Fibroblast of skin of left quadriceps (primary cell): ENCODE measurements at regions not wholly inside any gene's neighbourhood (a gene's known extent, or its start where the extent isn't known, plus 50 kb on each side); places are given as distances from the start of the nearest gene placed in this dataset.
"Not testable (repeated sequence)": the region's sequence is repeated elsewhere in the genome, so short reads cannot be mapped to it uniquely, and the experiment has no call there.

Experiments
- DNase-seq, 2 experiments: peaks; one replicate each; pipeline ENCODE4 v3.0.0-alpha.2; 2013; ENCODE audit warnings: low read depth in 2 of 2

- DNase-seq: no peak
These were observed 713.0 kb upstream of the CADM2 start for GRCh38 chr3:84245789-84246188.

DNA sequence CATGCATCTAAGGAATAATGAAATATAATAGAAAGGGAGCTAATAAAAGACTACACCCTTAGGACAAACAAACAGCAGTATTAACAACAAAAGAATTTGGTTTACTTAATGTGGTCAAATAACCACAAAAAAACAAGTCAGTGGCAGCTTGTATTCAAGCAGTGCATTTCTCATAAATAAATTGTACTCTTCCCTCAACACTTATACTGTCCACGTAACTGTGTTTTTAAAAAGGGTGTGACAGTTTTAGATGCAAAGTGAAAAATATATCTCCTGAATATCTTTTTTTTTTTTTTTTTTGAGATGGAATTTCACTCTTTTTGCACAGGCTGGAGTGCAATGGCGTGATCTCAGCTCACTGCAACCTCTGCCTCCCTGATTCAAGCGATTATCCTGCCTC is 698.2 kb upstream of the CADM2 start:
- no peak for DNase-seq

DNA sequence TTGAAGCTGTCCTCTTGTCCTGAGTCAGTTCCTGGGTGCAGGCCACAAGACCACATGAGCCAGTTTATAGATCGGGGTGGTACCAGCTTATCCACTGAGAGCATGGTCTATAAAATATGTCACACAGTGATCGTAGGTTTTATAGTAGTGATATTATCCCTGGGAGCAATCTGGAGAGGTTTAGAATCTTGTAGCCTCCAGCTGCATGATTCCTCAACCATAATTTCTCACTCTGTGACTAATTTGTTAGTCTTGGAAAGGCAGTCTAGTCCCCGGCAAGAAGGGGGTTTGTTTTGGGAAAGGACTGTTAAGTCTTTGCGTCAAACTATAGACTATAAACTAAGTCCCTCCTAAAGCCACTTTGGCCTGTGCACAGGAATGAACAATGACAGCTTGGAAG is 693.0 kb upstream of the CADM2 start:
- no peak for DNase-seq

GRCh38 chr3:84275532-84275931 is 683.3 kb upstream of the CADM2 start:
- DNase-seq: no peak

- DNase-seq: no peak
These were observed 681.1 kb upstream of the CADM2 start for GRCh38 chr3:84277562-84278224.

DNA sequence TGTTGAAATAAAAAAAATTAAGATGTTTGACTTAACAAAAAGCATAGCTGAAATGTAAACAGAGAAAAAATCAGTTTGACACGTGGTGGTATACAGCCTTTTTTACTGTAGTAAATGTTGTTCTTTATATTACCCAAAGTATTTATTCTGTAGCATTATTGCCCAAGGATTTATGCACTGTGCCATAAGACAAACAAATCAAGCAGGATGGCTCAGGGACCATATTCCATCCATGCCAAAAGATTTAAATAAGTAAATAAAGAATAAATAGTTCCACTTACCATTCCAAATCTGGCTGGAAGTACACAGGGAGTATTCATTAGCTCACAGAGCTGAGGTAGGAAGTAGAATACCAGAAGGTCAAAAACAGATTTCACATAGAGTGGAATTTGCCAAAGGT is 666.7 kb upstream of the CADM2 start:
- DNase-seq: no peak

DNA sequence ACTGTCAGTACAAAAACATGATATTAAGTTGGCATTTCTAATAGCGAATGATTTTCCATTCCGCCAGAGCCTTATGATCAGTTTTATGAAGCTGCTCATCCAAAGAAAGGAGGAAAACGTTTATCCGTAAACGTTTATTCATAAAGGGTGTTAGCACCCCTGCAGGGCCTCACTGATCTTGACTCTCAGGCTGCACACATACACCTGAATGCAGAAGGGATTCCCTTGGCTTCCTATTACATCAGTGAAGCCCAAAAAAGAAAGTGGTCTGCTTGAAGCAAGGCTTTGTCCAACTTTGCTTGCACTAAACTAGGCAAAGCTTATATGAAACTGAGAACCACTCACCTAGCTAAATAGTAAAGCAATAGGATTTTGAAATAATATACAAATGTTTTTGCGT is 659.5 kb upstream of the CADM2 start:
- DNase-seq: no peak

GRCh38 chr3:84304214-84304613 is 654.6 kb upstream of the CADM2 start:
- DNase-seq: no peak

- DNase-seq: no peak
These were observed 651.5 kb upstream of the CADM2 start for GRCh38 chr3:84307339-84307738.

GRCh38 chr3:84308379-84308778 is 650.4 kb upstream of the CADM2 start:
- no peak for DNase-seq

DNA sequence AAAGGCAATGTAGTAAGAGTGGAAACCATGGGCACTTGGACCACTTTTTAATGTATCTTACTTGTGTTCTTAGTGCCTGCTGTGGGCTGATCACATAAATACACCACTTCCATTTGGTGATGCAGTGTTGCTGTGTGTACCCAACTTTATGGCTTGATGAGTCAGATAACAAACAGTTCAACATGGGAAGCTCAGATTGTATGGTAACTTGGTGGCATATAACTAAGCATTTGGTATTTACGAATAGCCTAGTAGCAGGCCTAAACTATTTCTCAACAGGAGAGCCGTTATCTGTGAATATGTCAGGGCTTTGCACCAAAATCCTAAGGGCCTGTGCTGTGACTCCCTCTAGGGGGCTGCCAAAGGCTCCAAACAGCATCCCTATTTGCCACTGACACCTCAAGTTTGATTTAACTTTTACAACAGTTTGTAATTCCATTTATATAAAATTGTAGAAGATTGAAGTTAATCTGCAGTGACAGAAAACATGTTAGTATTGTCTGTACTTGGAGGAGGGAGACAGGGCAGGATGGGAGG is 640.4 kb upstream of the CADM2 start:
- no peak for DNase-seq

GRCh38 chr3:84365563-84366278 is 593.1 kb upstream of the CADM2 start:
- DNase-seq: not testable (repeated sequence)
